KMS-11 (cell line): ENCODE measurements at regions not wholly inside any gene's neighbourhood (a gene's known extent, or its start where the extent isn't known, plus 50 kb on each side); places are given as distances from the start of the nearest gene placed in this dataset.
A peak's percentile ranks its signal among the peaks of the same experiment; 100 is the strongest.
"Not testable (repeated sequence)": the region's sequence is repeated elsewhere in the genome, so short reads cannot be mapped to it uniquely, and the experiment has no call there.

Experiments
- H2AFZ ChIP-seq: fragments of 200-600 bp; sonication (generic); 2 replicates; pipeline ENCODE4 v1.6.1; 2016; ENCODE audit warnings: antibody characterized with exemption, mixed run types, low read depth
- H3K27ac ChIP-seq: fragments of 200-600 bp; sonication (generic); 2 replicates; pipeline ENCODE4 v1.6.1; 2016; ENCODE audit warnings: mild to moderate bottlenecking, mixed run types
- H3K27me3 ChIP-seq: fragments of 200-600 bp; sonication (generic); 2 replicates; pipeline ENCODE4 v1.6.1; 2017; ENCODE audit warnings: mild to moderate bottlenecking, low read depth, mixed run types, moderate library complexity; ENCODE audit not compliant: insufficient read depth
- H3K36me3 ChIP-seq: fragments of 200-600 bp; sonication (generic); 2 replicates; pipeline ENCODE4 v1.6.1; 2017; ENCODE audit warnings: mild to moderate bottlenecking, mixed run types; ENCODE audit not compliant: insufficient read depth
- H3K4me1 ChIP-seq: fragments of 200-600 bp; sonication (generic); 2 replicates; pipeline ENCODE4 v1.6.1; 2016; ENCODE audit warnings: mild to moderate bottlenecking, low read depth, mixed run types; ENCODE audit not compliant: poor library complexity, severe bottlenecking
- H3K4me2 ChIP-seq: fragments of 200-600 bp; sonication (generic); 2 replicates; pipeline ENCODE4 v1.7.0; 2016; ENCODE audit warnings: mild to moderate bottlenecking, mixed run types
- H3K4me3 ChIP-seq: fragments of 200-600 bp; sonication (generic); IDR thresholded peaks from 2 replicates; pipeline ENCODE4 v1.6.1; 2017; ENCODE audit warnings: low read depth, low read length, mixed read lengths; ENCODE audit not compliant: insufficient read depth
- H3K79me2 ChIP-seq: fragments of 200-600 bp; sonication (generic); 2 replicates; pipeline ENCODE4 v1.6.1; 2016; ENCODE audit warnings: low read depth, mixed run types; ENCODE audit not compliant: insufficient read depth
- H3K9ac ChIP-seq: fragments of 200-600 bp; sonication (generic); 2 replicates; pipeline ENCODE4 v1.6.1; 2016; ENCODE audit warnings: mild to moderate bottlenecking, mixed run types
- H4K20me1 ChIP-seq: fragments of 200-600 bp; sonication (generic); 2 replicates; pipeline ENCODE4 v1.6.1; 2016; ENCODE audit warnings: mild to moderate bottlenecking, mixed run types; ENCODE audit not compliant: insufficient read depth
- CTCF ChIP-seq: fragments of 200-600 bp; sonication (generic); conservative IDR thresholded peaks from 2 replicates; pipeline ENCODE4 v1.6.1; 2017; ENCODE audit warnings: low read depth, mild to moderate bottlenecking, antibody characterized with exemption, low read length, moderate library complexity, mixed read lengths

GRCh38 chr14:63147018-63147417 is 57.2 kb upstream of the RHOJ start:
- H3K79me2 ChIP-seq = no peaks in the 10 kb centered on the region
- H2AFZ ChIP-seq = no peak overlapping the region
- no peaks in the 10 kb centered on the region for H3K27me3 ChIP-seq
- H3K27ac ChIP-seq = no peak overlapping the region
- no peaks in the 10 kb centered on the region for H3K36me3 ChIP-seq
- H3K4me2 ChIP-seq = no peak overlapping the region
- no peaks in the 10 kb centered on the region for H3K4me1 ChIP-seq
- H3K4me3 ChIP-seq = no peak overlapping the region
- no peak for TF ChIP-seq CTCF
- H3K9ac ChIP-seq = no peak overlapping the region
- H4K20me1 ChIP-seq = no peaks in the 10 kb centered on the region

DNA sequence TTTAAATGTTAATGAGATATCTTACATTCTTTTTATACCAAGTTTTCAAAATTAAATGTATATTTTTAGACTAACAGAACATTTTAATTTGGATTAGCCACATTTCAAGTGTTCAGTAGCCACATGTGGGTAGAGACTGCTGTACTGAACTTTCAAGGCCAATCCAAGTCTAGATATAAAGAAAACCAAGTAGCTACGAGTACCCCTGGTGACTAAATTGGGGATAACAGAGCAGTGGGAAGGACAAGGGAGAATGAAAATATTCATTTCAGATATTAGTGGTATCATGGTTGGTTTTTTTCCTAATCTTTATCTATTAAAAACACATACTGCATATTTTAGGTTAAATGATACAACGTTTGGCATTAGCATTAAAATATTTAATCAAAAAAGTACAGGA is 69.4 kb upstream of the RHOJ start:
- no peak overlapping the region for H3K27ac ChIP-seq
- H3K36me3 ChIP-seq = no peaks in the 10 kb centered on the region
- no peak overlapping the region for H3K9ac ChIP-seq
- TF ChIP-seq CTCF = peak; percentile 42; the same call in 1 of the 2 replicates
- no peak overlapping the region for H3K4me3 ChIP-seq
- H3K79me2 ChIP-seq = no peaks in the 10 kb centered on the region
- no peak overlapping the region for H3K4me2 ChIP-seq
- H3K27me3 ChIP-seq = no peaks in the 10 kb centered on the region
- H2AFZ ChIP-seq = no peak overlapping the region
- no peaks in the 10 kb centered on the region for H3K4me1 ChIP-seq
- H4K20me1 ChIP-seq = no peaks in the 10 kb centered on the region

GRCh38 chr14:63130531-63130930 is 73.7 kb upstream of the RHOJ start:
- Histone ChIP-seq H3K27me3 (no peaks in the 10 kb centered on the region), H3K4me1 (no peaks in the 10 kb centered on the region), H3K36me3 (no peaks in the 10 kb centered on the region), H4K20me1 (no peaks in the 10 kb centered on the region), H3K27ac (no peak overlapping the region), H3K79me2 (no peaks in the 10 kb centered on the region), H3K9ac (no peak overlapping the region), H3K4me2 (no peak overlapping the region), H2AFZ (no peak overlapping the region), H3K4me3 (no peak overlapping the region)
- no peak for TF ChIP-seq CTCF

GRCh38 chr14:63106487-63106886 is 61.2 kb upstream of the KCNH5 start:
- H3K9ac ChIP-seq, H3K4me1 ChIP-seq, H3K4me3 ChIP-seq, H3K27me3 ChIP-seq, H3K36me3 ChIP-seq, H4K20me1 ChIP-seq, H3K79me2 ChIP-seq, H3K27ac ChIP-seq, H2AFZ ChIP-seq, H3K4me2 ChIP-seq: not testable (repeated sequence)

- no peak for TF ChIP-seq CTCF
- H3K9ac ChIP-seq = no peak overlapping the region
- H3K36me3 ChIP-seq = no peaks in the 10 kb centered on the region
- no peak overlapping the region for H3K4me2 ChIP-seq
- no peaks in the 10 kb centered on the region for H3K4me1 ChIP-seq
- no peaks in the 10 kb centered on the region for H4K20me1 ChIP-seq
- no peak overlapping the region for H3K4me3 ChIP-seq
- H3K27me3 ChIP-seq = no peaks in the 10 kb centered on the region
- no peaks in the 10 kb centered on the region for H3K79me2 ChIP-seq
- H3K27ac ChIP-seq = no peak overlapping the region
- H2AFZ ChIP-seq = no peak overlapping the region
Observed at GRCh38 chr14:63100552-63100951, 55.3 kb upstream of the KCNH5 start.
